ENCODE measurements at regions not wholly inside any gene's neighbourhood (a gene's known extent, or its start where the extent isn't known, plus 50 kb on each side); places are given as distances from the start of the nearest gene placed in this dataset.
A peak's percentile ranks its signal among the peaks of the same experiment; 100 is the strongest.
"Not testable (repeated sequence)": the region's sequence is repeated elsewhere in the genome, so short reads cannot be mapped to it uniquely, and the experiment has no call there.

DNA sequence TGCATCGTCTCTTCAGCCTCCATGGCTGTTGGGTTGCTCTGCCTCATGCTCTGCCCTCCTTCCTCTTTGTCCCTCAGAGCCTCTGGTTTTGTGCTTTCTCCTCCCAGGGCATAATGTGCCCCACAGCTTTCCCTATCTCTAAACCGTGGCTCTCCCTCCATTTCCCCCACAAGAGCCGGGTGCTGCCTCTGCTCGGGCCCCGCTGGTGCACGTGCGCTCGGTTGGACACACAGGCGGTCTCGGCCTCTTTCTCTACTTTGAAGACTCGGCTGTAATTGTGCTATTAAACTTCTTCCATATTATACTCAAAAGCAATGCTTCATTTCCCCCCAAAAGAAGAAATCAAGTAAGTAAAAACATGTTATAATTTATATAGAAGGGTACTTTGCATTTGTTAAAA lies 109.7 kb upstream of the KLF14 start:
- intact Hi-C loops (cut with DNase I) = no loop called here
- DNase-seq (no peak), ATAC-seq (ENCODE audit: poor library complexity) (no peak)

DNA sequence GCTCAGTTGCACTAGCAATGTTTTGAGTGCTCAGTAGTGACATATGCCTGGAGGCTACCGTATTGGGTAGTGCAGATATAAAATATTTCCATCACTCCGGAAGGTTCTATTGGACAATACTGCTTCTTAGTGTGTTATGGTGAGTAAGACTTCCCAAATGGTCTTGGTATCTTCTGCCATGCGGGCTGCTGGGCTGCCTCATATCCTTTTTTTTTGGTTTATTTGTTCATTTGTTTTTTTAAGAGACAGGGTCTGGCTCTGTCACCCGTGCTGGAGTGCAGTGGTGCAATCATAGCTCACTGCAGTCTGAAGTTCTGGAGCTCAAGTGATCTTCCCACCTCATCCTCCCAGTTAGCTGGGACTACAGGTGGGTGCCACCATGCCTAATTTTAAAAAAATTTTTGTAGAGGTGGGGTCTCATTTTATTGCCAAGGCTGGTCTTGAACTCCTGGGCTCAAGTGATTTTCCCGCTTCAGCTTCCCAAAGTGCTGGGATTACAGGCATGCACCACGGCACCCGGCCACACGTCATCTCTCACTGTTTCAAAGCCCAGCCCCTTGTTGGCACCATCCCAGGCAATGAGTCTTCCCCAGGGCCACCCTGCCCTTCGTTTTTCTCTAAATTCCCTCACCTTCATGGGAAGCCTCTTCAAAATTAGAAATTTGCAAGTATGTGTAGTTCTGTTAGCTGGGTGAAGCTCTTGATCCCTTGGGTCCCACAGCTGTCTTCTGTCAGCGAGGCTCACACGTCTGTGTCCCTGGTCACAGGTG lies 111.0 kb upstream of the KLF14 start:
- ATAC-seq (ENCODE audit: poor library complexity) (no peak), DNase-seq (no peak)
- intact Hi-C loops (cut with DNase I) = no loop called here

DNA sequence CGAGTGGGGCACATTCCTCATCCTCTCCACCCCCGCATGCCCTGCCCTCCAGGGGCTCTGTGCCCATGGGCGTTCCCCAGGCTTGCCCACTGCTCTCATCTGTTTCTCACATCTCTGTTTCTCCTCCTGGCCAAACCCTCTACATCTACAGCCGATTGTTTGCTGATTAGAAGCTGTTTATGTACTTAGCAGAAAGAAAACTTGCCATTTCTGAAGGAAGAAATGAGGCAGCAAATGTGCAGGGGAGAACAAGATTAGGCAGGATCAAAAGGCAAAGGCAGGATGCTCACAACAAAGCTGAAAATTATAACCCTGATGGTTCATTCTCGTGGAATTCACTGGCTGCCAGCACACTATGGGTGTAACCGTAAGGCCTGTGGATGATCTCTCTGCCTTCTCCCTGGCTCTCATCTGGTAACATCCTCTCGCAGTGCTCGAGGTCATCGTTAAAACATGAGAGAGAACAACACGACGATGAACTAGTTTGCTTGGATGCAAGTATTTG lies 111.6 kb upstream of the KLF14 start:
- ATAC-seq (ENCODE audit: poor library complexity) (no peak), DNase-seq (no peak)
- intact Hi-C loops (cut with DNase I) = no loop called here

- ATAC-seq (ENCODE audit: poor library complexity) (no peak), DNase-seq (no peak)
- intact Hi-C loops (cut with DNase I) = no loop called here
Measured at GRCh38 chr7:130849604-130850003, 115.6 kb upstream of the KLF14 start.

- intact Hi-C loops (cut with DNase I) = no loop called here
- ATAC-seq (ENCODE audit: poor library complexity) (no peak), DNase-seq (no peak)
Measured at GRCh38 chr7:130850956-130851355, 116.9 kb upstream of the KLF14 start.

DNA sequence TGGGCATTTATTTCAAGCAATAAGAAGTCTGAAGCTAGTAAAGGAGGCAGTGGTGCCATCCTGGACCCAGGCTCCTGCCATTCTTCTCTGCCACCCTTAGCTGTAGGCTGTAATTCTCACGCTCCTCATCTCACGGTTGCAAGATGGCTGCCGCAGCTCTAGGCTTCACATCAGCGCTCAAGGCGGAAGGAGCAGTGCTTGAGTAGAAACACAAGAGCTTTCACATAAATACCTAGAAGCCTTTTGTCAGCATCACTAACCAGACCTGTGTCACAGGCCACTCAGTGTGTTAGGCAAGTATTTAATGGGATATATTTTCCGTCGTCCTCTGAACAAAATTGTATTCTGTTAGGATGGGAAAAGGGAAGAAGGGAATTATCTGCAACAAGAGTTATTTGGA lies 118.9 kb upstream of the KLF14 start:
- intact Hi-C loops (cut with DNase I) = no loop called here
- no peak for DNase-seq
- no peak for ATAC-seq (ENCODE audit: poor library complexity)

- no peak for ATAC-seq (ENCODE audit: poor library complexity)
- no peak for DNase-seq
- intact Hi-C loops (cut with DNase I) = no loop called here
Measured at GRCh38 chr7:130853503-130854279, 119.7 kb upstream of the KLF14 start.

DNA sequence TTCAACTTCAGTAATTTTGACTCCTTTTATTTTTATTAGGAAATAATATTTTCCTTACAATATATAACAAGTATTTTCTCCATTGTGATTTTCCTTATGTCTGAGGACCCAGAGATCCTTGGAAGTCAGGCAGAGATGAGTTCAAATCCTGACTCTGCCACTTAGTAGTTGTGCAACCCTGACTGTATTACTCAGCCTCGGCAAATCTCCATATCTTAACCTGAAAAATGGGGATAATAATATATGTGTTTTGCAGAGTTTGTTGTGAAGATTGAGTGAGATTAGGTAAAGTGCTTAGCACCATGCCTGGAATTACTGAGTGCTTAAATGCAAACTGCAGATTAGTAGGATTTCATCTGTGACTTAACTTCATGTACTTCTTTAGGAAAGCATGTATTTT lies 120.5 kb upstream of the KLF14 start:
- DNase-seq = no peak
- no peak for ATAC-seq (ENCODE audit: poor library complexity)
- intact Hi-C loops (cut with DNase I) = no loop called here

GRCh38 chr7:130856866-130857265 lies 122.9 kb upstream of the KLF14 start:
- no peak for DNase-seq
- intact Hi-C loops (cut with DNase I) = no loop called here
- ATAC-seq (ENCODE audit: poor library complexity) = no peak

- ATAC-seq (ENCODE audit: poor library complexity); DNase-seq; intact Hi-C loops (cut with DNase I): not testable (repeated sequence)
Measured at GRCh38 chr7:130860832-130861231, 126.8 kb upstream of the KLF14 start.

DNA sequence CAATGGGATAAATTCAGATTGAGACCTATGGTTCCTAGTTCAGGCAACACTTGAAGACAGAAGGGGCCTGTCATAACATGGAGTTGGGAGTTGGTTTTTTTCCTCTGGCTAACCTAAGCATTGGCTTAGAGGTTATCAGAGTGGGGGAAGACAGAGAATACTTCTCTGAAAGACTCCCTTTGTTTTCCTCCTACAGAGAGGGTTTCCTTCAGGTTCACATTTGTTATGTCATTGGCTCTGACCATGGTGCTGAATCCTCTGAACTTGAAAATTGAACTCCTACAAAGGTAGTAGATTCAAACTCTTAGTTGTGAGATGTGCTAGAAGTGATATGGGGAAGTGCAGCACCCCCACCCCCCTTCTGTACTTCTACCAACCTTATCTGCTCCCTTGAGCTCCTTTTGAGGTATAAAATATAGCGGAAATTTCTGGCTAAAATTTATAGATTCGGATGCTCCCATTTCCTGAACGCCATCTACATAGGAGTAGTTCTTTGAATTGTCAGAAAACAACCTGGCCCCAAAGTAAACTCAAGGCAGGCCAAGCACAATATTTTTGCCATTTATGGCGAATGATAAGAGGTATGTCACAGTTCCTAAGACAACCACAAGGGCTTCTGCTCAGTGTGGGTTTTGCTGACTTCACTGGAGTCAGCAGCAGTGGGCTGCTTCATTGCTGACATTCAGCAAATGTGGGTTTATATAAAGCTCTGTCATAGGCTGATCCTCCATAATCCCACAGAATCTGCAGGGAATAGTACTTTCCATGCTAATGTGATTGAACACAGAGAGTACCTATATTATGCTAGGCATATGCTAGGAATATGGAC lies 131.6 kb upstream of the KLF14 start:
- ATAC-seq (ENCODE audit: poor library complexity) = no peak
- DNase-seq = no peak
- intact Hi-C loops (cut with DNase I) = no loop called here

DNA sequence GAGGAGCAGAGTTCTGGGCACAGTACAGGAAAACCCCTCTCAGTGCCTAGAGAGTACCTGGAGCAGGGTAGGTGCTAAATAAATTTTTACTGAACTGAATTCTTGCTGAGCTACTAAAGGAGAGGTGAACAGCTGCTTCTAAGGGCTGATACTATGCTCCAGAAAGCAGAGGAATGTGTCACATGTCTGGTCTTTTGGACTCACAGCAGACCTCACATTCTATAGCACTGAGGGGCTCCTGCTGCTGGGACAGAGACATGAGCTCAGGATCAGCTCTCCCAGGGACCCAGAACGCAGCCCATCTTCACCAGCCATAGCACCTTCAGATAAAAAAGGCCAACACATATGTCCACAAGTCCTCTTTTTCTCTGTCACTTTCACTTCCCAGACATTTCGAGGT lies 133.0 kb upstream of the KLF14 start:
- no peak for DNase-seq
- ATAC-seq (ENCODE audit: poor library complexity) = no peak
- intact Hi-C loops (cut with DNase I) = no loop called here

DNA sequence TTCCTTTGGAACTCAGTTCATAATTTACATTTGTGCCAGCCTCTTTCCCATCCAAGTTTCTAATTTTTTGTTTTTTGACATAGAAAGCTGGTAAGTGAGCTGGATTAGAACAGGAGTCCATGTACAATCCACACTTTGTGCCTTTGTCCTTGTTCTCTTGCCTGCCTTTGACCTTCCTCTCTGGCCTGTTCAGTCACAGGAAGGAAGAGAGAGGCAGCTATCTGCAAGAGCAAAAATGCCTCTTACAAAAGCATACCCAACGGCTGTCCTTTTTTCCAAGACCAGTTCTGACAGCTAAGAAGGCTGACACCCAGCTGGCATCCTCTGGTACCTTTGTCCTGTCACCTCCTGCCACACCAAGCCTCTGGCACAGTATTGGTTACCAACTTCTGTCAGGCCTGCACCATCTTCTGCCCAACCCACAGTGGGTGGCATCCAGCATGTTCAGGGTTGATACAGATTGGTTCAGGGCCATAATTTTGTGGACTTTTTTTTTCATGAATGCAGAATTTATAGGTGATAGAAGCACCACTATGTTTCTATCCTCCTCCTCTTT lies 133.7 kb upstream of the KLF14 start:
- ATAC-seq (ENCODE audit: poor library complexity) (peak; percentile 32), DNase-seq (no peak)
- intact Hi-C loops (cut with DNase I) = no loop called here

DNA sequence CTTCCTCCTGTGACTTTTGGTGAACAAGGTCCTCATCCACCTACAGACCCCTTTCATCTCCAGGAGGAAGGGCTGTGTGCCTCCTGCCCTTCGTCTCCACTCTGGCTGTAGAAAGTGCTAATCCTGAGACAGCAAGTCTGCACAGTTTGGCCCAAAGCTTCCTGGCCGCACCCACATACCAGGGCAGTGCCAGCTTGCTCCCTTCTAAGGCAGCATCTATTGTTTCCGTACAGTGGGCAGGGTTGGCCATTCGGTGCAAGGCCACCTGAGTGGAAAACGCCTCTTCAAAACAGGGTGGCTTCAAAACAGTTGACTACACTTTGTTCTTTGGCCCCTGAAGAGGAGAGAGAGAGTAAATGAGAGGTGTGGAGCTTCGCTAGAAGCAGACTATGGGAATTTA lies 134.1 kb upstream of the KLF14 start:
- no peak for DNase-seq
- ATAC-seq (ENCODE audit: poor library complexity) = peak; percentile 24

GRCh38 chr7:130869918-130870317 lies 135.9 kb upstream of the KLF14 start:
- intact Hi-C loops (cut with DNase I) = no loop called here
- no peak for ATAC-seq (ENCODE audit: poor library complexity)
- DNase-seq = no peak

More for the DNA sequence above, 134.1 kb upstream of the KLF14 start:
- intact Hi-C loops (cut with DNase I) = no loop called here

DNA sequence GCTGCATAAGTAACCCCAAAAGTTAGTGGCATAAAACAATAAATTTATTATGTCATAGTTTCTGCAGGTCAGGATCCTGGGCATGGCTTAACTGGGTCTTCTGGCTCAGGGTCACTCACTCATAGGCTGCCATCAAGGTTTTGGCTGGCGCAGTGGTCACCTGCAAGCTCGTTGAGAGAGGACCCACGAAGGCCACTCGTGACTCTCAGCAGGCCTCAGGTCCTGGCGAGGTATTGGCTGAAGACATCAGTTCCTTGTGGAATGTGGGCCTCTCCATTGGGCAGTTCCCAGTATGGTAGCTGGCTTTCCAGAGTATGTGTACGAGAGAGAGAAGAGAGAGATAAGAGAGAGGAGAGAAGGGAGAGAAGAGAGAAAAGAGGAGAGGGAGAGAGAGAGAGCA lies 138.3 kb upstream of the KLF14 start:
- DNase-seq (no peak), ATAC-seq (ENCODE audit: poor library complexity) (no peak)
- intact Hi-C loops (cut with DNase I) = no loop called here

DNA sequence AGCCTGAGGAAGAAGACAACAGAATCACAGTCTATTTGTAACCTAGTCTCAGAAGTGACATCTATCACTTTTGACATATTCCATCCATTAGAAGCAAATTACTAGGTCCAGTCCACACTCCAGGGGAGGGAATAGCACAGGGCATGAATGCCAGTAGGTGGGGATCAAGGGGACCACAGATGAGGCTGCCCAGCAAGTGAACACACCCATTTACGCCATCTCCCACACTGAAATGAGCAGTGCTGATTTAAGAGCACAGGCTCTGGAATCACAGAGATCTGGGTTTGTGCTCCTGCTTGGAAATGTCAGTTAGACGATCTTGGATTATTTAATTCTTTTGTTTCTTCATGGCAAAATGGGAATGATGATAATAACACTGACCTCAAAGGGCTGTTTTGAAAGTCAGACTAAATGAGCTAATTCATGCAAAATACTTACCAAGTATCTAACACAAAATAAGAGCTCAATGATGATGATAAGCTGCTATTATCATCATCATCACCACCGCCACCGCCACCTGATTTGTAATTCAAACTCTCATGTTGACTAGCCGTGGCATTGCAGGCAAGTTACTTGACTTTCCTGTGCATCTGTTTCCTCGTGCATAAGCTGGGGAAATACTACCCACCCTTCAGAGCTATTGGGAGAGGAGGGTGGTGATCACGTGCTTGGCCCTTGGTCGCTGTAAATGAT lies 138.9 kb upstream of the KLF14 start:
- intact Hi-C loops (cut with DNase I) = no loop called here
- DNase-seq (no peak), ATAC-seq (ENCODE audit: poor library complexity) (no peak)

DNA sequence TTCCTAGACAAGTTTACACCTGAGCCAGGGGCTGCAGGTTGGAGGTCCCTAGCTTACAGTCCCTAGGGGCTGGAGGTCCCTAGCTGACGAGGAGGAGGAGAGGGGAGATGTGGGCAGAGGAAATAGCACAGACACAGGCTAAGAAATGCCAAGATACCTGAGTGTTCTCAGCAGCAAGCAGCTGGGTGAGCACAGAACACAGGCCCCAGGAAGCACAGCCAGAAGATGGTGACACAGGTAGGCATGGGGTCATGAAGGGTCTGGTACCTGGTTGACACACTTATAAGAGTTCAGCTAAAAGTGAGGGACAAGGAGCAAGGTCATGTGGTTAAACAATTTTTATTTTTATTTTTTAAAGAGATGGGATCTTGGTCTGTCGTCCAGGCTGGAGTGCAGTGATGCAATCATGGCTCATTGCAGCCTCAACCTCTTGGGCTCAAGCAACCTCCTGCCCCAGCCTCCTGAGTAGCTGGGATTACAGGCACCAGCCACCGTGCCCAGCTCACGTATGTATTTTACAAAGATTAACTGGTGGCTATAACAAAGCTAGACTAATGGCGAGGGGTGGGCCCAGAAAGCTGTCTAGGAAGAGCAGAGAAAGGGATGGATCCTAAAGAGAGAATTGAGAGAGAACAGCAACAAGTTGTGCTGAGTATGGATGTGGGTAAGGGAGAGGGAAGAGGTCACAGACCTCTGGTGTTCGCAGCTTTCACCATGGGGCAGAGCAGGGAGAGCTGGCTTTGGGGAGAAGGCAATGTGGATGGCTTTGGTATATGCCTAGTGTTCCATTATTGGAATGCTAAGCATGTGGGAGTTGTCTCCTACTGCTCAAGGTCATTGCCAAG lies 140.3 kb upstream of the KLF14 start:
- ATAC-seq (ENCODE audit: poor library complexity) (peak; percentile 4), DNase-seq (no peak)
- intact Hi-C loops (cut with DNase I) = no loop called here
